ACC112 (cell line): ENCODE measurements at regions not wholly inside any gene's neighbourhood (a gene's known extent, or its start where the extent isn't known, plus 50 kb on each side); places are given as distances from the start of the nearest gene placed in this dataset.

ENCODE experiments used
- H2AFZ ChIP-seq: fragments of 200-600 bp; sonication (generic); one replicate; pipeline ENCODE4 v1.6.0; 2017; ENCODE audit warnings: antibody characterized with exemption, low read length; ENCODE audit not compliant: unreplicated experiment
- H3K27ac ChIP-seq: fragments of 200-600 bp; sonication (generic); 2 replicates; pipeline ENCODE4 v1.5.1; 2014; ENCODE audit warnings: low read depth, mild to moderate bottlenecking, antibody characterized with exemption, low read length, moderate library complexity
- H3K27me3 ChIP-seq: fragments of 200-600 bp; sonication (generic); 2 replicates; pipeline ENCODE4 v1.6.1; 2014; ENCODE audit warnings: mild to moderate bottlenecking, antibody characterized with exemption, low read length, moderate library complexity, mixed read lengths; ENCODE audit not compliant: insufficient read depth
- H3K36me3 ChIP-seq: fragments of 200-600 bp; sonication (generic); 2 replicates; pipeline ENCODE4 v1.6.1; 2016; ENCODE audit warnings: mild to moderate bottlenecking, antibody characterized with exemption, low read length, moderate library complexity, mixed read lengths; ENCODE audit not compliant: insufficient read depth
- H3K4me1 ChIP-seq: fragments of 200-600 bp; sonication (generic); one replicate; pipeline ENCODE4 v1.6.1; 2016; ENCODE audit warnings: low read length, mixed read lengths; ENCODE audit not compliant: insufficient read depth, unreplicated experiment, control insufficient read depth
- H3K4me3 ChIP-seq: fragments of 200-600 bp; sonication (generic); 2 replicates; pipeline ENCODE4 v1.5.1; 2014; ENCODE audit warnings: mild to moderate bottlenecking, low read depth, low read length
- H3K79me2 ChIP-seq: fragments of 200-600 bp; sonication (generic); one replicate; pipeline ENCODE4 v1.6.0; 2016; ENCODE audit warnings: low read length; ENCODE audit not compliant: control insufficient read depth, unreplicated experiment, insufficient read depth

DNA sequence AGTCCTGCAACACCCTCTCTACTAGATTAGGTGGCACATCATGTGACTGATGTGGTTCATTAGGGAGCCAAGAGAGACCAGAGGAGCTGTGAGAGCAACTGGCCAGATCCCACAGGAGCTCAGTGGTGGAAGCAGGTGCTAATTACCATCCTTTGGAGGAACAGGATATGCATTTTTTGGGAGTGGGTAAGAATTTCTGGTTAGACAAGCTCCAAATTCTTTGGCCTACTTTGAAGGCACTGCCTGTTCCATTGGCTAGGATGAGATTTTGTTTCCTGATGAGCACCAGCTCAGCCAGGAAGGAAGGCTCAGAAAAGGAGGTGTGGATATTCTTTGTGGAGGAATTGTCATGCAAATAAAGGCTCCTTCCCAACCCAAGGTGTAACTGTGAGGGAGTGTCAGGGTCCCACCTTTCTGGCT, 130.3 kb upstream of the BMP2 start:
- Histone ChIP-seq H3K27ac (no peak overlapping the region), H2AFZ (no peak overlapping the region), H3K4me1 (no peaks in the 10 kb centered on the region), H3K36me3 (no peaks in the 10 kb centered on the region), H3K4me3 (no peak overlapping the region), H3K79me2 (no peaks in the 10 kb centered on the region), H3K27me3 (peaks cover 10% of the 10 kb centered on the region; the same call in 1 of the 2 replicates)

DNA sequence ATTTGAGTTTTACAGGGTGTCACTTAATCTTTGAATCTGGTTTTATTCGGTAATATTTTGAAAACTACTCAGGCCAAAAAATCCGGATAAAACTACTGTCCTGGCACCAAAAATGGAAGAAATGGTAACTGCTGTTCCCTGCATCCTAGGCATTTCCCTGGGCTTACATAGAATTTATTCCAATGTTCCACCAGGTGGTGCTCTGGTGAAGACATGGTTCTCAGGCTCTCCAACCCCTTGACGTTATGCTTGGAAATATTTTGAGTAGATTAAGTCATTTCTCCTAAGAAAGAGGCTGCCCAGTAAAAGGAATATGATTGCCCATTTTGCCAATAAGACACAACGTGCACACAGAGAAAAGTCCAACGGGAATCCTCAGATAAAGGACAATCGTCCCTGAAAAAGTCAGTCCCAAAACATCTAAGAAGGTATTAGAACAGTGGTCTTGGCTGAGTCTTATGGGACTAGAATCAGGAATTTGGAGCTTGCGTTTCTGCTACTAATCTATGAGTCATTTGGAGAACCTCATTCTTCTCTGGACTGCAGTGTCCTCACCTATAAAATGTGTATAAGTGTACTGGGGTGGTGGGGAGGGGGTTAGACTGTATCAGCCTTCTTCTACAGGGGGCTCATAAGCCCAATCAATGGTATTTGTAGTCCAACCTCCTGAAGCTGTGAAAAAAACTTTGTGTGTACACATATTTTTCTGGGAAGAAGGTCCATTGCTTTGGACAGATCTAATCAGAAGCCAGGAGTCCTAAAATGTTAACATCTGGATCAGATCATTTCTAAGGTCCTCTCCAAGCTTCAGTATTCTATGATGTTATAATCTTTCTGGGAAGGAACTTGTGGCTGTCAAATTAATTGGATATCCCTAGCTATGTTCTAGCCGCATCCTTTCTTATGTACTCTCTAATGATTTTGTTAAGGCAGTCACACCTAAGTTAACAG, 131.0 kb upstream of the BMP2 start:
- H3K79me2 ChIP-seq, result no peaks in the 10 kb centered on the region
- H3K4me1 ChIP-seq, result no peaks in the 10 kb centered on the region
- peaks cover 10% of the 10 kb centered on the region; the same call in 1 of the 2 replicates for H3K27me3 ChIP-seq
- H2AFZ ChIP-seq, result no peak overlapping the region
- no peak overlapping the region for H3K4me3 ChIP-seq
- H3K36me3 ChIP-seq, result no peaks in the 10 kb centered on the region
- no peak overlapping the region for H3K27ac ChIP-seq

DNA sequence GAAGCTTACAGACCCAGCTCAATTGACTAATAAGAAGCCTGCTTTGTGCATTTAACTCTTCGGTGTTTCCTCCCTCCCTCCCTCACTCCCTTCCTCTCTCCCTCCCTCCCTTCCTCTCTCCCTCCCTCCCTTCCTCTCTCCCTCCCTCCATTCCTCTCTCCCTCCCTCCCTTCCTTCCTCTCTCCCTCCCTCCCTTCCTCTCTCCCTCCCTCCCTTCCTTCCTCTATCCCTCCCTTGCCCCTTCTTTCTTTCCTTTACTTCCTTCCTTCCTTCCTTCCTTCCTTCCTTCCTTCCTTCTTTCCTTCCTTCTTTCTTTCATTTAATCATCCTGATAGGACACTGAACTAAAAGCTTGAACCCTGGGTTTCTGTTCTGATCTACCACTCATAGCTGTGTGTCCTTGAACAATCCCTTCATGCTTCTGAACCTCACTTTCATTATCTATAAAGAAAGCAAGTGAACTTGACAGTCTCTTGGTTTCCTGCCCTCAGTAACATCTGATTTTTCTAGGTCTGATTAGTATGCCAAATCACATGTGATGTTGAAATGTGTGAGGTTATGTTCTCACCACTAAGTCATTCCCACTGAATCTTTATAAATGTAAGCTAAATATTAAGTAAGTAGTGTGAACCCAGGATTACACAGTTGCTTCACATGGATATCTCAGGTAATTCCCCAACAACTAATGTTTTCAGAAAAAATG, 132.3 kb upstream of the BMP2 start:
- Histone ChIP-seq H3K27ac (no peak overlapping the region), H2AFZ (no peak overlapping the region), H3K79me2 (no peaks in the 10 kb centered on the region), H3K27me3 (peaks cover 12% of the 10 kb centered on the region; the same call in 1 of the 2 replicates), H3K4me3 (no peak overlapping the region), H3K36me3 (no peaks in the 10 kb centered on the region), H3K4me1 (no peaks in the 10 kb centered on the region)

DNA sequence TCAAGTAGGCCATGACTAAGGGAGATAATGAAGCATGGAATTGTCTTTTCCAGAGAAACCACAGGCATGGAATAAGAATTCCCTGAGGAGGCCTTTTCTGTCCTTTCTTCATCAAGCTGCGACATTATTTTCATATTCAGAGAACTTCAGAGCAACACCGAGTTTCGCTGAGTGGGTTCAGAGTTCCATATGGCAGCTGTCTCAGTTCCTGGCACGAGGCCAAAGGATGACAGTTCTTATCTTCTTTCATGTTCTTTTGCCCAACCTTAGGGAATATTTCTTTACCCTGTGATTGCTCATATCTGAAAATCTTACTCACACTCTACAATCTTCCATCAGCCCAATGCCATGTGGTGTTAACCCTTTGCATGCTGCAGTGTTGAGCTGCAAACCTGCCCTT, 135.3 kb upstream of the BMP2 start:
- Histone ChIP-seq H3K27me3 (peaks cover 37% of the 10 kb centered on the region), H2AFZ (no peak overlapping the region), H3K27ac (no peak overlapping the region), H3K36me3 (no peaks in the 10 kb centered on the region), H3K79me2 (no peaks in the 10 kb centered on the region), H3K4me3 (no peak overlapping the region), H3K4me1 (no peaks in the 10 kb centered on the region)

DNA sequence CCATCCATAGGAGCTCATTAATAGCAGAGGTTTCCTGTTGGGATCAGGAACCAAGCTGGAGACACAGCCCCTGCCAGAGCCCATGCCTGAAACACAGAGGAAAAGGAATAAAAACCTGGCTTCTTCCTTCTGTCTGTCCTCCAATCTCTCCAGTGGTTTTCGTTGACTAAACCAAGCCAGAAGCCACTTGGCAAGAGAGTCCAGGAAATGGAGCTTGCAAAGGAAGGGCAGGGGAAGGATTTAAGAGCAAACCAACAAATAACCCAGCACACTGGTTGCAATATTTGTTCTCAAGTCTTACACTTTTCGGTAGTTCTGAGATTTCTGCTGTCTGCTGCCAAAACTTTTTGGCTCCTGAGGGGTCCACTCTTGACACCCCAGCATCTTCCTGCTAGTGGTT, 137.0 kb upstream of the BMP2 start:
- H3K4me3 ChIP-seq, result no peak overlapping the region
- no peak overlapping the region for H3K27ac ChIP-seq
- H3K27me3 ChIP-seq, result peaks cover 32% of the 10 kb centered on the region
- no peaks in the 10 kb centered on the region for H3K36me3 ChIP-seq
- no peaks in the 10 kb centered on the region for H3K4me1 ChIP-seq
- no peaks in the 10 kb centered on the region for H3K79me2 ChIP-seq
- no peak overlapping the region for H2AFZ ChIP-seq

DNA sequence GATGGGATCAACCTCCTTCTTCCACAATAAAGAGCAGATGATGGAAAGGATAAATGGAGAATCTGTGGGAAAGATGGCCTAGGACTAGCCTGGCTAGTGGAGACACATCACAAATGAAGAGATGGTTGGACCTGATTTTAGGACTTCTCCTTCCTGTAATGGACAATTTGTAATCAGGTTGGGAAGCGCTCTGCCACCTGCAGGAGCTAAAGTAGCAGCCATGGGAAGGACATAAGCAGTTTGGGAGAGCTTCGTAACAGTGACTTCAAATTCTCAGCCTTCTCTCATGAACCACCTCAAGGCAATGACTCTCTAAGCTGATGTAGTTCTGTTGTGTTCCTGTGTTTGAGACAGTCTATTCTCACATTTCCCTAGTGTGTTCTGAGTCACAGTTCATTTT, 137.9 kb upstream of the BMP2 start:
- Histone ChIP-seq H3K36me3 (no peaks in the 10 kb centered on the region), H3K4me1 (no peaks in the 10 kb centered on the region), H3K27ac (no peak overlapping the region)

DNA sequence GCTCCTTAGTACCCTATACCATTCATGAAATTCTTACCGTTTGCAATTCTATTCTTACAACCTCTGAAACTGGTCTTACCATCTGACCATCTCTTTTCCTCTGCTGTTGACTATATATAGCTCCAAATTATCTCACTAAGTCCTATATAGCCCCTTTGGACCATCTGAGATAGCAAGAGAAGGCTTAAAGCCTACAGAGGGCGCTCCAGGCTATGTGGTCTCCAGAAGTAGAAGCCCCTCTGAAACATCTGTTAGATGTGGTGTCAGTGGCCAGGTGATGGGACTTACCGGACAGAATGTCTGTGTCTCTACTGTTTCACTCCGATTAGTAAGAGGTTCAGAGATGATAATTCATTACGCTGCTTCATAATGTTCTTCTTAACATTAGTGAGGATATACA, 140.7 kb upstream of the BMP2 start:
- Histone ChIP-seq H3K4me1 (no peaks in the 10 kb centered on the region), H3K27ac (no peak overlapping the region), H3K79me2 (no peaks in the 10 kb centered on the region), H3K36me3 (no peaks in the 10 kb centered on the region), H2AFZ (no peak overlapping the region), H3K4me3 (no peak overlapping the region), H3K27me3 (peaks cover 31% of the 10 kb centered on the region)

More for the DNA sequence above, 137.9 kb upstream of the BMP2 start:
- no peaks in the 10 kb centered on the region for H3K79me2 ChIP-seq
- H2AFZ ChIP-seq, result no peak overlapping the region
- H3K4me3 ChIP-seq, result no peak overlapping the region
- H3K27me3 ChIP-seq, result peaks cover 32% of the 10 kb centered on the region

DNA sequence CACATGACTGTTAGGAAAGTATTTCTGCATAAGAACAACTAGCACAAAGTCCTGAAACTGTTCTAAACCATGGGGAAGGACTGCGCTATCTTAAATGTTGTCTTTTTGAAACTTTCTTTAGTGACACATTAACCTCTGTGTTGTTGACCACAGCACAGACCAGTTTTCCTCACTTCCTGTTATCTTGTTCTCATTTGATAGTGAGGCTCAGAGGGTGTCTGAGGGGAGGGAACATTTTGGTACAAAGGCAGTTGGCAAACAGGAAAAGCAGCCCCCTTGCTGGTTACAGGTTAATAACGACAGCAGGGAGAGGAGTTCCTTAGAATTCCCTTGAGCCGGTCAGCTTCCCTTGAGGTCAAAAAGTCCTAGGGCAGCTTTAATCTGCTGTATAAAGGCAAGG, 143.5 kb upstream of the BMP2 start:
- H3K27me3 ChIP-seq, result peaks cover 19% of the 10 kb centered on the region
- no peaks in the 10 kb centered on the region for H3K79me2 ChIP-seq
- no peak overlapping the region for H3K27ac ChIP-seq
- no peak overlapping the region for H2AFZ ChIP-seq
- H3K4me1 ChIP-seq, result no peaks in the 10 kb centered on the region
- no peak overlapping the region for H3K4me3 ChIP-seq
- H3K36me3 ChIP-seq, result no peaks in the 10 kb centered on the region

DNA sequence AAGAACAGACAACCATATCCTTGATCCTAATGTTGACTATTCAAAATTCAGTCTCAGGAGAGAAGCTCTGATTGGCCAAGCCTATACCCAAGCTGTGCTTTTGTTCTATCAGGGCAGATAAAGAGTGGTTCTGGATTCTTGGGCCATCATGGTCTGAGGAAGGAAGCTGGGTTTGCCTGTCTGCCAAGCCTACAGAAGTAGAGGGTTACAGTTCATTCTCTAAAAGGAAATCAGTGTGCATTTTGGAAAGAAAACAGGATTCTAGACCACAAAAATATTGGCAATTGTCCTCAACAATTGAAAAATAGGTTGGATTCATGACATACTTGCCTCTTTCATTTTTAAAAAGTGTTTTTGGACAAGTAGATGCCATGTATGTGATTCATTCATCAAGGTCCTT, 145.4 kb upstream of the BMP2 start:
- no peak overlapping the region for H3K4me3 ChIP-seq
- no peaks in the 10 kb centered on the region for H3K79me2 ChIP-seq
- H3K36me3 ChIP-seq, result no peaks in the 10 kb centered on the region
- H2AFZ ChIP-seq, result no peak overlapping the region
- H3K4me1 ChIP-seq, result no peaks in the 10 kb centered on the region
- peaks cover 7% of the 10 kb centered on the region; the same call in 1 of the 2 replicates for H3K27me3 ChIP-seq
- H3K27ac ChIP-seq, result no peak overlapping the region

DNA sequence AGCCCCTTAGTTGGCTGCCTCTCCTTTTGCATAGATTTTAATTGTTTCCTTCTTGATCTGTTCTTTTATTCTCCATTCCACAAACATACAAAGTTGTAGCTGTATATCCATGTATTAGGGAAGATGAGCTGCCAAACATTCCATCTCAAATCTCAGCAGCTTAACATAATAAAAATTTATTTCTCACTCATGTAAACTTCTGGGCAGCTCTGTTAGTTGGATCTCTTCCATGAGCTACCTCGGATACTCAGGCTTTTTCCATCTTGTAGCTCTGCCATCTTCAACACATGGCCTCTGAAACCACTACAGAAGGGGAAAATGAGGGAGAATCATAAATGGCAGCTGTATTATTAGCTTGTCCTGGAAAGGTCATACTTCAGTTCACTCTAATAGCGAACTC, 149.4 kb upstream of the BMP2 start:
- Histone ChIP-seq H3K4me1 (no peaks in the 10 kb centered on the region), H2AFZ (no peak overlapping the region), H3K79me2 (no peaks in the 10 kb centered on the region), H3K27me3 (peaks cover 14% of the 10 kb centered on the region; the same call in 1 of the 2 replicates), H3K4me3 (no peak overlapping the region), H3K36me3 (no peaks in the 10 kb centered on the region), H3K27ac (no peak overlapping the region)
